GM19025 (cell line): ENCODE measurements at regions not wholly inside any gene's neighbourhood (a gene's known extent, or its start where the extent isn't known, plus 50 kb on each side); places are given as distances from the start of the nearest gene placed in this dataset.

ENCODE experiments used
- ATAC-seq: cut with Tn5 transposase; IDR thresholded peaks from one replicate; pipeline ENCODE4 v1.9.1; 2021; ENCODE audit warnings: mild to moderate bottlenecking, low read depth, moderate library complexity; ENCODE audit not compliant: unreplicated experiment

DNA sequence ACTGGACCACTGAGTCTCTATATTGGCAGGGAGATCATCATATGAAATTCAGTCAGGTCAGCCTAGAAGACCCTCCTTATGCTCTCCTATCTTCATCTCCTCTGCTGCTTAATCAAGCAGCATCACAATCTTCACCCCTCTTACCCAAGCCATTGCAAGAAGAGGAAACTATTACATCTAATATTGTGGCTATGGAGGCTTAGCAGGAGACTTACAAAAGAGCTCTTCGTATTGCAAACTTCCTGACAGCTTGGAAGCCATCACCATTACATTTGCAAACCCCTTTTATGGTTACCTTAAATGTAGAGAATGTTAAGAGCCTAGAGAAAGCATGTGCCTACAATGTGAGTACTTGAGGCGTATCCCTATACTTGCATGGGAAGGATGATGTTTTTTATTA is 87.2 kb upstream of the STXBP5 start:
- ATAC-seq, result no peak

DNA sequence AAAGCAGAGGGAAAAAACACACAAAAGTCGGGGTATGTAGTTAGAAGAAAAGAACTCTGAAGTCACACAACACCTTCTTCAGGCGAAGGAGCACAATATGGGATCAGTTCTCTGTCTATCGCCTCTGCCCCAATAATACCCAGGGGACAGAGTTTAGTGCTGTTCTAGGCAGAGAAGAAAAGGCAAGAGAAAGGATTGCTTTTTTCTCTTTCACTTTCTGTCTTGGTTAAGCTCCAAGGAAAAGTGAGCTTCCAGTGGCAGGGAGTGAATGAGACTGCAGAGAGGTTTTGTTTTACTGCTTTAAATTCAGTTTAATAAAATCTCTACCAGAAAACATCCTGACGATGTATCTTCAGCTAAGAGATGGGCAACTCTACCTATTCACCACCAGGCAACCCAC is 86.6 kb upstream of the STXBP5 start:
- ATAC-seq, result no peak

DNA sequence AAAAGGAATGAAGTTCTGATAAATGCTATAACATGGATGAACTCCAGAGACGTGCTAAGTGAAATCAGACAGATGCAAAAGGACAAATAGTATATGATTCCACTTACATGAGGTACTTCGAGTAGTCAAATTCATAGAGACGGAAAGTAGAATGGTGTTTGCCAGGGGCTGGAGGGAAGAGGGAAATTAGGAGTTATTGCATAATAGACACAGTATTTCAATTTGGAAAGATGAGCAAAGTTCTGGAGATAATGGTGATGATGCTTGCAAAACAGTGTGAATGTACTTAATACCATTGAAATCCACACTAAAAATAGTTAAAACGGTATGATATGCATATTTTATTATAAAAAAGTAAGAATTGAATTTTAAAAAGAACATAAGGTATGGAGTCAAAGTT is 84.9 kb upstream of the STXBP5 start:
- no peak for ATAC-seq

DNA sequence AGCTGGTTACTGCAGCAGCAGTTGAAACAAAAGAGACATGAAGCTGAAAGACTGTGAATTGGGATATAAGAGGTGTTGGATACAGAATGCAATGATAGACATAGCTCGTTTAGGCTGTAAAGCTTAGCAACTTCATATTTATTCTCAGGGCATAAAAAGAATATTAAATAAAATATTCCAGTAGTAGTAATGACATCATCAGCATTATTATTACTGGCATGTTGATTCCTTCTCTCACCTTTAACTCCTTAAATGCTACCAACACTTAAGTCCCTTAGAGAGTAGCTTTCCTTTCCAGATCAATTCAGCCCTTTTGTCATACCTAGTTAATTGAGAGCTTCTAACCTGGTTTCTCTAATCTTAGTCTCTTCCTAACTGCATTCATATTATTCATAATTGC is 81.4 kb upstream of the STXBP5 start:
- ATAC-seq, result no peak

DNA sequence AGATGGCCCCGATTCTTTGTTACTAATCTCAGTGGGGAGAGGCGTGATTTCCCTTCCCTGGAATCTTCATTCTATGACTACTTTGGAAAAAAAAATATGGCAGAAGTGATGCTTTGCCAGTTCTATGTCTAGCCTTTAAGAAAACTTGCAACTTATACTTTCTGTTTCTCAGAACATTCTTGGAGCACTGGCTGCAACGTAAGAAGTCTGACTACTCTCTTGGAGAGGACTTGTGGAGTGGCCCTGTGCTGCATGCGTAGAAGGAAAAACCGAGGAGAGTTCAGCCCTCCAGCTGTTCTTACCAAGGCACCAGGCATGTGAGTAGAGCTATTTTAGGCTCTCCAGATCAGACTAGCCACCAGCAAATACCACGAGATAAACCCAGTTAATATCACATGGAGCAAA is 77.6 kb upstream of the STXBP5 start:
- no peak for ATAC-seq

DNA sequence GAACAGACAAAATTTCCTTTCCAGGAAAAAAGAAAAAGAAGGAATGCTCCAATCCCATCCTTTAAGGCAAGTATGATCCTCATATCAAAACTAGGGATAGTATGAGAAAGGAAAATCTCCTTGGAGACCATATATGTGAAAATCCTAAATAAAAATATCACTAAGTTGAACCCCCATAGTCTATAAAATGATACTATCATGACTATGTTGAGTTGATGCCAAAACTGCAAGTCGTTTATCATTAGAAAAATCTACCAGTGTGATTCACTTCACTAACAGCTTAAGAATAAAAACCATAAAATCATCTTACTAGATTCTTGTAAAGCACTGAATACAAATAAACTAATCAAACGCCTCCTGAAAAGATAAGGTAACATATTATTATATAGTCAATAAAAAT is 76.6 kb upstream of the STXBP5 start:
- no peak for ATAC-seq

DNA sequence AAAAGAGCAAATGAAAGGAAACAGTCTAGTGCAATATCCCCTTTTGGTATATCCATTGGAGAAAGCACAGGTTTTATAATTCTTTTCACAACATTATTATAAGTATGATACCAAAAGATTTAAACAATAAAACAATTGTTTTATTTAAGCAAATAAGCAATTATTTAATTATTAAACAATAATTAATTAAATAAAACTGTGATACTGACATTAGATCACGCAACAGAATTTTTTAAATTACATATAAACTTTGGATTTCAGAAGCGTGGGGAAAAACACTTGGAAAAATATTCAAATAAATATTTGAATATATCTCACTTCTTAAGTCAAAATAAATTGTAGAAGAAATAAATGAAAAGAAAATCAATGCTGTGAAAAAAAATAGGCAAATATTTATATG is 76.2 kb upstream of the STXBP5 start:
- no peak for ATAC-seq

DNA sequence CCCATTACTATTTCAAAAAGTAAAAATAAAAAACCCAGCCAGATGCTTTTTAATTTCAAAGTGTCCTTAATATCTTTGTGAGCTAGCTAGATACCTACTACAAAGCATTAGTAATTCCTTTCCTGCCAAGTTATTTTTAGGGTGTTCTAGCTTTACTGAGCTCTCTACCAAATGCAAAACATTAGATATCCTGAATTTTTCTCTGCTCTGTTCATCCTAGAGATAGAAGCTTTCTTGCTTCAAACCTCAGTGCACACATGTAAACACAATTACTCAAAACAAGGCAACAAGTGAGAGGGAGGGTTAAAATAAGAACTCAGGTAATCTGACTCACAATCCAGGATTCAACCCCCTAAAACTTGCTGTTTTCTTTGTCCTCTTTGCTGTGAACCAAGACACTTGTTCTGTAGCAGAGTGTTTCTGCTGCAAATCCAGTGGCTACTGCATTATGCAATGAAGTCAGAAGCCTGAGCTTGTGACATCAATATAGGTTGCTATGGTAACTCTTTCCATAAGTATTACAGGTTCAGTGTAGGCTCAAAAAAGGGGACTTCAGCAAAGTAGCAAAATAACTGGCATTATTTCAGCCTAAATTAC is 72.6 kb upstream of the STXBP5 start:
- no peak for ATAC-seq

DNA sequence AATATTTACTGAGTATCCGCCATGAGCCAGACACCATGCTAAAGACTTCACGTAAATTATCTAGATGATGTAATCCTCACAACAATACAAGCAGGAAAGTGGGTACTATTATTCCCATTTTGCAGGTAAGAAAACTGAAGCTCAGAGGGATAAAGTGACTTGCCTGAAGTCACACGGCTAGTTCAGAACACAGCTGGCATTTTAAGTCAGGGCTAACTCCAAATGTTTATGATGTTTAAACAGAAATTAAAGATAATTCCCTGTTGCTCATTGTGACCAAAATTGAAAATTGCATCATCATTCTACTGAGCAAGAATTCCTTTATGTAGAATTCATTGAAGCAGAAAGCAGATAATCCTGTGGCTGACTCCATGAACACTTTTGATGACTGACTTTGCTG is 71.3 kb upstream of the STXBP5 start:
- ATAC-seq, result no peak

DNA sequence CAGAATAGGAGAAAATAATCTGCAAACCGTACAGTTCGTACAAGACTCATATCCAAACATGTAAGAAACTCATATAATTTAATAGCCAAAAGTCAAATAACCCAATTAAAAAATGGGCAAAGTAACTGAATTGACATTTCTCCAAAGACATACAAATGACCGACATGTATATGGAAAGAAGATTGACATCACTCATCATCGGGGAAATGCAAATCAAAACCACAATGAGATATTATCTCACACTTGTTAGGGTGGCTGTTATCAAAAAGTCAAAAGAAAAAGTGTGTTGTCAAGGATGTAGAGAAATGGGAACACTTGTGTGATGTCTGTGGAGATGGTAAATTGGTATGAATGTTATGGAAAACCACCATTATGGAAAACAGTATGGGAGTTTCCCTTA is 70.5 kb upstream of the STXBP5 start:
- no peak for ATAC-seq

DNA sequence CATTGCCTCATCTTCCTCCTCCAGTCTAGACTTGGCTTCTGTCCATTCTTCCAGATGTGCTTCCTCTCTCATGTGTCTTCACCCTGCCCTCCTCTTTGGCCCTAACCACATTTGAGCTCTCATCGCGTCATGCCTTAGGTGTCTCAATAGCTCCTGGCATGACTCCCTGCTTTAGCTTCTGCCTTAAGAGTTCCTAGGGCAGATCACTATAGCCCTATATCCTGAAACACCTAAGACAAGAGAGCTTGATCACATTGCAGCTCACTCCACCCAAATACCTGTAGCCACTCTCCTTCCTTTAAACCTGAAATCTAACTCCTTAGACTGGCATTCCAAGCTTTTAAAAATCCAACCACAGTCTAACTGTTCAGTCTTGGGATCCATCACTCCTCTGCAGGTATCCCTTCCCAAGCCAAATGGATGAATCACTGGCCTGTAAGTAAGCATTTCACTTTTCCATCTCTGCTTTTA is 69.0 kb upstream of the STXBP5 start:
- ATAC-seq, result no peak

DNA sequence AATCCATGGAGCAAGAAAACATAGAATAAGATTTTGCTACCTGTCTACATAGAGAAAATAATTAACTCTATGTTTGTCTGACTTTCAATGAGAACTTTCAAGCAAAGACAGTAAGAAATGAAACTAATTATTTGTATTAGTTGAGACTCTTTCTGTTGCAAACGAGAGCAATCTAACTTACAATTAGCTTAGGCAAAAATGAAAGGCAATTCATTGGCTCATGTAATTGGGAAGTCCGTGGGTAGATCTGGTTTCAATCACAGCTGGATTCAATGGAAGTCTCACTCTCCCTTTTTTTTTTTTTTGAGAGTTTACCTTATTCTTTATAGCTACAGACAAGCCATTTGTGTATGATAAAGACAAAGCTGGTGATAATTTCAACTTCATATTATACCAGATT is 68.2 kb upstream of the STXBP5 start:
- ATAC-seq, result no peak

DNA sequence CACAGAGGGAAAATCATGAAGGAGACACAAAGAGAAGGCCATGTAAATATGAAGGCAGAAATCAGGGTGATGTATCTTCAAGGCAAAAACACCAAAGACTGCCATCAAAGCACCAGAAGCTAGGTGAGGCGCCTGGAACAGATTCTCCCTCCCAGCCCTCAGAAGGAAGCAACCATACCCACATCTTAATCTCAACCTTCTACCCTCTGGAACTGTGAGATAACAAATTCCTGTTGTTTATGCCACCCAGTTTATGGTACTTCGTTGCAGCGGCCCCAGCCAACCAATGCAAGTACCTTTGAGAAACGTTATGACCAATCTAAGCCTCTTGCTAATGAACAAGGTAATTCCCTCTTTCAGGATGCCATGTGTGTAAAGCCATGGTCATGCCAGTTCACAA is 66.2 kb upstream of the STXBP5 start:
- no peak for ATAC-seq

DNA sequence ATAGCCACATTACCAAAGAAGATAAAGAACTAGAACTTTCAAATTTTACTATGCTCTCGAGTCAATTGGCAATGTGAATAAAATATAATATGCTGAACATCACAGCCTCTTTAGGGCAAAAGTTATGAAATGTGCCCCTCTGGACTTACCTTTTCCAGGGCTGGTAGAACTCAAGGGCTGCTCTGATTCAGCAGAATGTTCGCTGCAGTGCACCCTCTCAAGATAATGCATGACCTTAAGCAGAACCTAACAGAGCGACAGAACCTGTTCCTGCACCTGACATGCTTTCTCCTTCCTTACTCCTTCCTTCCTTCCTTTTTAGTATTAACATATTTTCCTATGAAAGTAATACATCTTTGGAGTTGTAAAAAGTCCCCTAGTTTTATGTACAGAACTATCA is 65.4 kb upstream of the STXBP5 start:
- no peak for ATAC-seq

DNA sequence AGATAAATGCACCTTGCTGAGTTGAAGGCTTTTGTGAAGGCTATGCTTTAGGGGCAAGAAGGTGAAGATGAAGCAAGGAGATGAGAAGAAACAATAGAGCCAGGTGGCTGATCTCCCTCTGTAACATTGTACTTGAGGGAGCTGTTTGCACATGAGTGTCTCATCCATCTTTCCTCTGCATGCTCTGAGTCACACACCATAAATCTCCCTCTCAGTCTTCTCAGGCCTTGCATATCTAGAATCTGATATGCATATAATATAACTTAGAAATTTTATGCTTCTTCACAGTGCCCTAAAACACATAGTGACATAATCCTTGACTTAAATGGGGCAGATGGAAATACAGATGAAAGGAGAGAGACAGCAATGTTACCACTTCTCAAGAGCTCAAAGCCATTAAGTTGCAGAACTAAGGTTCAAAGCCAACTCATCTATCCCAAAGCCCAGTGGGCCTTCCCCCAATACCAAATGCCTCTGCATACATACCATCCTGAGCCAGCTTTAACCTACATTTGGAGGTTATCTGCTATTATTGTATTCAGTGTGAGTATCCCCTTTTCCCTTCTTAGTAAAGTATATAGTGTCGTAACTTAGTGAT is 62.4 kb upstream of the STXBP5 start:
- no peak for ATAC-seq

DNA sequence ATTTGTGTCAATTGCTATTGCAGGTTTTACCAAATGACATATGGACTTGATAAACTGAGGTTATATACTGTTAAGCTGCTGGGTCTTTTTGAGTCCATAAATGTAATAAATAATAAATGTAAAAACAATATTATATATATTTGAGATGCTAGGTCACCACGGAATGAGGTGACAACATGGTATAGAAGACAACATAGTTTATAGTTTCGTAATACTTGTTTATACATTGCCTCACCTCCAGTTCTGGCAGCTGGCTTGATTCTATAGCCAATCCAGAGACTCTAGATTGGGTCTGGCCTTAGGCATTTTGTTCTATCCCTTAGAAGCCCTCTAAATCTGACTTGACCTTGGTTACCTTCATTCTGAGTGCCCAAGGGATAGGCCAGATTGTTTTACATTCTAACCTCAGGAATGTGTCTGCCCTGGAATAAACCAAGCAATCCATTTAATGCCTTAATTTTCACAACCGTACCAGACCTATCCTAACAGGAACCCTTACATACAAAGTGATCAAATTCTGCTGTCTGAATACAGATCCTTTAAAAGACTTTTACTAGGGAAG is 61.5 kb upstream of the STXBP5 start:
- no peak for ATAC-seq

DNA sequence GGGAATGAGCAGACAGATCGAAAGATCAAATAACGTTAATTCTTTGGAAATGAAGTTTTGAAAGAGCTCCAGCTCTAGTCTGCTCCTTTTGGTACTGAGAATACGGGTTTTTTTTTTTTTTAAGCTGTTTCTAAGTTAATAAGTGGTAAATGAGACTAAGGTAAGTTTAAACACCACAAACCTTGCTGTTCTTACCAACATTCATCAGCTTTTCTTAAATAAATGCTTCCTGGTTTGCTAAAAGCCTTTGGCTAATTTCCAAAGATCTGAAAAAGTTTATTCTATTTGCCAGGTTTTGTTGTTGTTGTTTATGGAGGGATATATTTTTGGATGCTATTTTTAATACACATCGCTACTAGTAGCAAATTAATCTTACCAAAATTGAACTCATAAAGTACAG is 55.1 kb upstream of the STXBP5 start:
- no peak for ATAC-seq

DNA sequence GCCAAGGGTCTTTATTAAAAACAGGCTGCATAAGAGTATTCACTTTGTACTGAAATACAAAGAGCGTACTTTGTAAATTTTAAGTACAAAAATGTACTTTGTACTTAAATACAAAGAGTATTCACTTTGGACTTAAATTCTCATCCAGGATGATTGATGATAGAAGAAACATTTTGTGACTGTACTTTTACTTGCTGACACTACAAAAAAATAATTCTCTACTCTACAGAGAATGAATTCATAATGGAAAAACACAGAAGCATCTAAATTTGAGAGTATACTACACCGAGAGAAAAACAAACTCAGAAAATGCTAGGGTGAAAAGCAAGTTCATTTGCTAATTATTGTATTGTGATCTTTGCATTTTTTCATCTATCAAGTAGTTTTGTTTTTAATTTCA is 54.4 kb upstream of the STXBP5 start:
- no peak for ATAC-seq

DNA sequence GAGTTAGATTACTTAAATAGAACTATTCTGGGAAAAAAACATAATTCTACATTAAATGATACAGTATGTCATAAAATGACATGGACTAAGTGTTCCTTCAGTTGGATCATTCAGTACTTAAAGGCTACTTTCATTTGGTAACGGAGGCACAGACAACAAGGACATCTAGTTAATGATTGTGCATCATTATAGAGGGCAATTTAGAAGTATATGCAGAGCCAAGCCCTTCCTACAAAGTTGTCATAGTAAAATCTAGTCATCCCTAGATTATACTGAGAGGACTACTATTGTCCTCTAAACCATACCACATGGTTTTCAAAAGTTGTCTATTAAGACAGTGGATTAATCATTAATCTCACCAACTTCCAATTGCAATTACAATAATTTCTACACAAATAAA is 53.9 kb upstream of the STXBP5 start:
- ATAC-seq, result no peak
